Hypothalamus (tissue), 51 donors: ENCODE measurements at regions not wholly inside any gene's neighbourhood (a gene's known extent, or its start where the extent isn't known, plus 50 kb on each side); places are given as distances from the start of the nearest gene placed in this dataset.

Source experiments
- DNase-seq, 51 donors: peaks; one replicate each; lab custom pipeline; 2025; lab: John Stamatoyannopoulos, UW

DNA sequence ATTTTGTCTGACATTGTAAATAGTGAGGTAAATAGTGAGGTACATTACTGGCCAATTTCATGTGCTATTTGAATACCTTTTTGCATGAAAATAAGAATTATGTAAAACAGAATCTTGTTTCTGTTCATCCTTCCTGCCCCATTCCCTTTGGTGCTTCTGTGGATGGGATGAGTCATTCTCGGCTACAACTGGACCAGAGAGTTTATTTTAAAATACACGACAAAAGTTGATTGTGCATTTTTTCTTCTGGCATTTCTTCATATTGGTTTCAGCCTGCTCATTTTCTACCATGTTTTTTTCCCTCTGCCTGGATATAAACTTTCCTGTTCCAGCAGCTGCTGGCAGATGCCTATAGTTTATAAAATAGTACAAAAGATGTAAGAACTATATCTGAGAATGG is 107.5 kb downstream of the CYSLTR2 start:
- DNase-seq: no peak

GRCh38 chr13:48769107-48769704 is 115.5 kb downstream of the CYSLTR2 start:
- DNase-seq: peak in 36 of 51 donors; percentile 3 to 88 (median 43)

- DNase-seq: no peak
These were observed 116.6 kb downstream of the CYSLTR2 start for GRCh38 chr13:48770372-48770771.

DNA sequence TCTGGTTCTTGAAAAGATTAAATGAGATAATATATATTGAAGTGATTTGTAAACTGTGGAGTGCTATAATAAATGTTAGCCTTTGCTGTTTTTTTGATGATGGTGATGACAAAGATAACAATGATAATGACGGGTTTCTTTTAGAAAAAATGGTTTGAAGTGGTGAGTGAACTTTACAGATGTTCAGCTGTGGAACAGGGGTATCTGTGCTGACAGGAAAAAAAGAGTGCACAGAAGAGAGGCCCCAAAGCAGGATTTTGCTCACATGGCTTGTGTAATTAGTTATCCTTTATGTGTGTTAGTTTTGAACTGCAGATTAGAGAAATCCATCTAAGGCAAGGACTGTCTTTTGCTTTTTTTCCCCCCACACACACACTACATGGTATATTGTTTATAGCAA is 119.2 kb downstream of the CYSLTR2 start:
- no peak for DNase-seq

- DNase-seq: no peak
These were observed 120.0 kb downstream of the CYSLTR2 start for GRCh38 chr13:48773531-48774275.

DNA sequence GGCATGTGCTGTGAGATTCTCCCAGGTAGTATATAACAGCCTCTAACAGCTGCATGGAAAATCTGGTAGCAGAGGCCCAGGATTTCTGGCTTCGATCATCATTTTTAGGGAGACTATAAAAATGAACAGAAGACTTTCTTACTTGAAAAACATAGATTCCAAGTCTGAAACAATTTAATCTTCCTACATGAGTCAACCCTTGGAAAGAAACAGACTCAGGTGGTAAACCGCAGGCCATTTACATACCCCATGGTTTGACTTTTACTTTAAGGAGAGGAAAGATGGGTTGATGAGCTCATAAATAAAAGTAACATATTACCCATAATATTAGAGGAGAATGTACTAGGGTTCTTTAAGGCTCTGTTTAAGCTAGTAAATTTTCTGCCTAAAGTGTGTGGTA is 121.6 kb downstream of the CYSLTR2 start:
- no peak for DNase-seq

DNA sequence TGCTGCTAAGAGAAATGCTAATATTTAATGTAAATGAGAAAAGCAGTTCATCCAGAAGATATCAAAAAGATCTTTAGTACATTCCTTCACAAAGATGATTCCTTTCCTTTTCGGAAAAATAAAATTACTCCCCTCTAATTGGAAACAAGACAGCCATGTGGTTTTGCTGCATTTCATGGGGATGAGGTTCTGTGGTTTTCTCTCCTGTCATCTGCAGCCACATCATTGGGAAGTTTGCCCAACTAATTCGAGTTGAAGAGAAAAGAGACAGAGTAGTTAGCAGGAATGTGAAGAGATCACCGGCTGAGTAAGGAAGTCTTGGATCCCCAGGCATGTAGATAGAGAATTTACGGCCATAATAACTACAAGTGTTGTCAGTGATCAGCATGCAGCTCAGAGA is 122.1 kb downstream of the CYSLTR2 start:
- no peak for DNase-seq

DNA sequence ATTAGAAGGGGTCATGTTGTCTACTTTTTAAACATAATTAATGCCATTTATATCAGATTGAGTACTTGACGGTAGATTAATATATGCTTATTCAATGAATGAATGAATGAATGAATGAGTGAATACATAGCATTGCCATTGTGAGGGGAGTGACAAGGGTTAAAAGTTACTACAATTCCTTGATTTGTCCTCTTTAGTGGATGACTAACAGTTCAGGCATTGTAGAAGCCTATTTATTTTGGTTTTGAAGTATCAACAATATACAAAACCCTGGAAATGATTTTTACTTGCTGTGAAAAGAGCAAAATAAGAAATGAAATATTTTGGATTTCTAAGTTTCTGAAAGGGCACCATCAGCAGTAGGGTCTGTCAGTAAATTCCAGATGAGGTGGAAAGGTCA is 122.7 kb downstream of the CYSLTR2 start:
- DNase-seq: no peak

- no peak for DNase-seq
These were observed 124.9 kb downstream of the CYSLTR2 start for GRCh38 chr13:48778610-48779009.

DNA sequence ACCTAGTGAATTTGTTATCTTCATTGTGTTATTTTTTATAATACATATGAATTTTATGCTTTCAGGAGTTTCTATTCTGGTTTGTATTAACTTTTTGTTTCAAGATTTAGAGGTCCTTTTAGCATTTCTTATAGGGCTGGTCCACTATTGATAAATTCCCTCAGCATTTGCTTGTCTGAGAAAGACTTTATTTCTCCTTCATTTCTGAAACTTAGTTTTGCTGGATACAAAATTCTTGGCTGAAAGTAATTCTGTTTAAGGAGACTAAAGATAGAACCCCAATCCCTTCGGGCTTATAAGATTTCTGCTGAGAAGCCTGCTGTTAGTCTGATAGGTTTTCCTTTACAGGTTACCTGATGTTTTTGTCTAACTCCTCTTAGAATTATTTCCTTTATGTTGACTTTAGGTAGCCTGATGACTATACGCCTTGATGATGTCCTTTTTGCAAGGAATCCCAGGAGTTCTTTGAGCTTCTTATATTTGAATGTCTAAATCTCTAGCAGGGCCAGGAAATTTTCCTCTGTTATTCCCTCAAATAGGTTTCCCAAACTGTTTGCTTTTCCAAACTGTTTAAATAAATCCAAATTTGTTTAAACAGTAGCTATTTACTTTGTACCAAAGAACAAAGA is 127.1 kb downstream of the CYSLTR2 start:
- no peak for DNase-seq

- DNase-seq: no peak
These were observed 128.7 kb downstream of the CYSLTR2 start for GRCh38 chr13:48782429-48782840.

DNA sequence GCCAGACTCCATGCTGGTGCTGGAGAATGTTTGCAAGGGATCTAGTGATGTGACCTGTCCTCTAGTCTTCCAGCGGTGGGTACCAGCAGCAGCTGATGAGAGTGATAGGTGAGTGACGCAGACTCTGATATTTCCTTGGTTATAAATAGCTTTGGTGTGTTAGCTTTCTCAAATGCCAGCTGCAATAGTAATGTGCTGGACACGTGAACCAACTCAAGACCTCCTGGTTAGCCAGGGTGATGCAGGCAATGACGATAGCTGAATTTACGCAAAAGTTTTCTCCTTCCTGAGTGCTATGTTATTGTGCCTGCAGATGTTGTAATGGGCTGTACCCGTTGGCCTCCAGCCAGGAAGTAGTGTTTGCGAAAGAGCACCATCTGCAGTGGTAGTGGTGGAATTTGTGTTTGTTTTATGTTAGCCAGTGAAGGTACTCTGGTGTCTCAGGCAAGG is 129.5 kb downstream of the CYSLTR2 start:
- peak in 3 of 51 donors; percentile 5 to 9 (median 7) for DNase-seq

- no peak for DNase-seq
These were observed 130.0 kb downstream of the CYSLTR2 start for GRCh38 chr13:48783695-48784230.

- no peak for DNase-seq
These were observed 131.3 kb downstream of the CYSLTR2 start for GRCh38 chr13:48784916-48785548.

GRCh38 chr13:48790199-48790598 is 136.5 kb downstream of the CYSLTR2 start:
- peak in 1 of 51 donors; percentile 13 for DNase-seq

DNA sequence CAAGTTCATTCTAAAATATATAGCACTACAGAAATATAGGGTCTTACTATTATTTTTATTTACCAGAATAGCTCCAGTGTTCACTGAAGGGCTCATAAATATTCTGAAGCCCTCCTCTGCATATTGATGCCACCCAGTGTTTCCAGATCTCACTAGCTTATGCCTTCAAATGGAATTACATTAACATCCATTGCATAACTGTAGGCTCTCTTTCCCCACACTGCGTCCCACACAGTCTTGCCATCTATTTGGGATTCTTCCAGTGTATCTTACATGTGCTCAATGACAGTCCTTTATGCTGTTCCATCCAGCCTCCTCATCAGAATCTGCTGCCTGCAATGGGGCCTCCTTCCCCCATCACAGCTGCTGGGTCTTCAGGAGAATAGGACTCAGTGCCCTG is 137.2 kb downstream of the CYSLTR2 start:
- DNase-seq: no peak

DNA sequence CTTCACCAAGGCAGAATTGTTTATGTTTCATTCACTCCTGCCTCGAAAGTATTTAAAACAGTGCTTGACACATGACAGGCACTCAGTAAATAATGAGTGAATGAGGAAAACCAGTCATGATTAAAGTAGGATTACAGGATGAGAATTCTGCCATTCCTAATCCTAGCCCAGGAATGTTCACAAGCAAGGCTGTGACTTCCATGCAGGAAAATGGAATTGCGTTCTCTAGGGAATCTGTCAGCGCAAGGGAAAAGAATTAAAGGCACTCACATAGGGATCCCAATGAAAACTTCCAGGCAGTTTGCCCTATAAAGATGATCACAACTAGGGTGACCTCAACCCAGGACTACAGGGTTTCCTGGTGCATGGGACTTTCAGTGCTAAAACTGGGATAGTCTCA is 143.4 kb downstream of the CYSLTR2 start:
- no peak for DNase-seq

GRCh38 chr13:48797761-48798160 is 144.0 kb downstream of the CYSLTR2 start:
- DNase-seq: no peak

DNA sequence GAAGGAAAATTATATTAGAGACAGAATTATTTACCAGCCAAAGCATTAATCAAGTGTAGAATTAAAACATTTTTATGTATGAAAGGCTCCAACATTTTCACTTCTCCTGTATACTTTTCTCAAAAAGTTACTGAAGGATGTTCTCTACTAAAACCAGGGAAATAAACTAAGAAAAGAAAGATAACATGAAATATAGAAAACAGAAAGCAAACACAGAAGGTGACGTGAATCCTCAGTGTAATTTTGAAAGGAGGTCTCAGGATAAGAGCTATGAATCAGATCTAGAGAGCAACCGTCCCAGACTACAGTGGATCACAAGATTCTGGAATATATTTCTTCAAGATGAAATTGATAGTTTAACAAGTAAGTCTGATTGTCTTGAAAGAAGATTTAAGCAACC is 144.5 kb downstream of the CYSLTR2 start:
- DNase-seq: no peak

DNA sequence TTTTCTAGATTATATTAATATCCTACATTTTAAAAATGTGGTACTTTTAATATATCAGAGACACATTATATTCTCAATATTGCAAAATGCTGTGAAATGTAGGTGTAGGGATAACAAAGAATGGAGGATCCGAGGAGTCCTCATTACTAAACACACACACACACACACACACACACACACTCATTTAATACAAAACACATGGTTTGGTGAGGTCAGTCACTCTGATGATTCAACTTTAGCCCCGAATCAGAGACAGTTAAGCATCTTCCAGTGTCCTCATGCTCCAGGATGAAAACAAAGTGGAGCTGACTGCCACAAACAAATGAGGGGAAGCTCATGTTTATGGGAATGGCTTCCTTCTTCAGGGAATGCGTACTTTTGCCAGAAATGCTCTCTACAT is 147.5 kb downstream of the CYSLTR2 start:
- DNase-seq: no peak
